ENCODE measurements at regions not wholly inside any gene's neighbourhood (a gene's known extent, or its start where the extent isn't known, plus 50 kb on each side); places are given as distances from the start of the nearest gene placed in this dataset.

- TF ChIP-seq CTCF (conservative IDR thresholded peaks at IDR 0.05; ENCODE audit: low read length) (no peak), EZH2phosphoT487 (IDR thresholded peaks at IDR 0.05; ENCODE audit: borderline replicate concordance) (no peak)
Measured at GRCh38 chr2:4775668-4776067, 916.5 kb upstream of the SOX11 start.
